GM23338 (cell line): ENCODE measurements at regions not wholly inside any gene's neighbourhood (a gene's known extent, or its start where the extent isn't known, plus 50 kb on each side); places are given as distances from the start of the nearest gene placed in this dataset.
A peak's percentile ranks its signal among the peaks of the same experiment; 100 is the strongest.

Experiments
- ATAC-seq: fragments of 200-7000 bp; cut with Tn5 transposase; 3 replicates; pipeline ENCODE4 v1.9.1; 2020
- DNase-seq: peaks from one replicate; pipeline ENCODE4 v3.0.0-alpha.2; 2015; ENCODE audit warnings: low spot score
- H2AFZ ChIP-seq: fragments of 200-600 bp; sonication (generic); 2 replicates; pipeline ENCODE4 v1.8.0; 2016; ENCODE audit warnings: antibody characterized with exemption, mild to moderate bottlenecking, moderate library complexity
- H3F3A ChIP-seq: fragments of 200-600 bp; sonication (generic); replicated peaks from 2 replicates; pipeline ENCODE4 v1.8.0; 2017; ENCODE audit warnings: antibody characterized with exemption, mixed run types, low read depth
- H3K27ac ChIP-seq: fragments of 200-600 bp; sonication (generic); 2 replicates; pipeline ENCODE4 v1.6.1; 2016; ENCODE audit warnings: low read depth
- H3K27me3 ChIP-seq: fragments of 200-600 bp; sonication (generic); 2 replicates; pipeline ENCODE4 v1.8.0; 2016; ENCODE audit warnings: mild to moderate bottlenecking, mixed run types, moderate library complexity; ENCODE audit not compliant: insufficient read depth
- H3K36me3 ChIP-seq: fragments of 200-600 bp; sonication (generic); 2 replicates; pipeline ENCODE4 v1.8.0; 2016; ENCODE audit warnings: mild to moderate bottlenecking; ENCODE audit not compliant: insufficient read depth
- H3K4me1 ChIP-seq: fragments of 200-600 bp; sonication (generic); 2 replicates; pipeline ENCODE4 v1.8.0; 2016; ENCODE audit warnings: mild to moderate bottlenecking, moderate library complexity; ENCODE audit not compliant: insufficient read depth
- H3K4me2 ChIP-seq: fragments of 200-600 bp; sonication (generic); 2 replicates; pipeline ENCODE4 v1.7.1; 2017; ENCODE audit warnings: mixed run types
- H3K4me3 ChIP-seq: fragments of 200-600 bp; sonication (generic); 2 replicates; pipeline ENCODE4 v1.6.1; 2016; ENCODE audit warnings: mixed run types
- H3K79me2 ChIP-seq: fragments of 200-600 bp; sonication (generic); replicated peaks from 2 replicates; pipeline ENCODE4 v1.8.0; 2017; ENCODE audit warnings: mild to moderate bottlenecking; ENCODE audit not compliant: insufficient read depth
- H3K9me2 ChIP-seq: fragments of 200-600 bp; sonication (generic); 2 replicates; pipeline ENCODE4 v1.8.0; 2017; ENCODE audit not compliant: insufficient read depth
- H4K20me1 ChIP-seq: fragments of 200-600 bp; sonication (generic); replicated peaks from 2 replicates; pipeline ENCODE4 v1.8.0; 2017; ENCODE audit warnings: mild to moderate bottlenecking; ENCODE audit not compliant: insufficient read depth
- H3K27ac Mint-ChIP-seq: 2 replicates; pipeline ENCODE4 v1.8.0; 2020; ENCODE audit warnings: inconsistent platforms, mild to moderate bottlenecking, moderate library complexity, mixed read lengths
- H3K27me3 Mint-ChIP-seq: 3 replicates; pipeline ENCODE4 v1.8.0; 2022; ENCODE audit warnings: low read depth, mild to moderate bottlenecking, moderate library complexity, mixed read lengths, inconsistent platforms; ENCODE audit not compliant: insufficient read depth, poor library complexity
- H3K36me3 Mint-ChIP-seq: 3 replicates; pipeline ENCODE4 v1.8.0; 2021; ENCODE audit warnings: low read depth, mild to moderate bottlenecking, inconsistent platforms, moderate library complexity, mixed read lengths
- H3K4me1 Mint-ChIP-seq: 3 replicates; pipeline ENCODE4 v1.8.0; 2020; ENCODE audit warnings: mild to moderate bottlenecking, inconsistent platforms, mixed read lengths
- H3K4me3 Mint-ChIP-seq: 3 replicates; pipeline ENCODE4 v1.8.0; 2021; ENCODE audit warnings: moderate library complexity, mild to moderate bottlenecking, inconsistent platforms, mixed read lengths
- H3K9me3 Mint-ChIP-seq: 3 replicates; pipeline ENCODE4 v1.8.0; 2020; ENCODE audit warnings: moderate library complexity, mild to moderate bottlenecking, inconsistent platforms, mixed read lengths
- EZH2 ChIP-seq: fragments of 200-600 bp; sonication (generic); IDR thresholded peaks from one replicate; pipeline ENCODE4 v1.8.0; 2017; ENCODE audit warnings: antibody characterized with exemption, mild to moderate bottlenecking, low read depth; ENCODE audit not compliant: unreplicated experiment
- JUNB ChIP-seq: IDR thresholded peaks from one replicate; pipeline ENCODE4 v1.6.1; 2016; ENCODE audit warnings: antibody characterized with exemption; ENCODE audit not compliant: unreplicated experiment
- NANOG ChIP-seq: IDR thresholded peaks from 2 replicates; pipeline ENCODE4 v1.6.1; 2016; ENCODE audit warnings: antibody characterized with exemption, borderline replicate concordance
- POLR2AphosphoS5 ChIP-seq: IDR thresholded peaks from 2 replicates; pipeline ENCODE4 v1.6.1; 2016; ENCODE audit warnings: antibody characterized with exemption, low read depth
- ZNF114 ChIP-seq: fragments of 250-450 bp; sonication (Bioruptor Pico); IDR thresholded peaks from 2 replicates; pipeline ENCODE4 v1.5.0; 2020; ENCODE audit warnings: mild to moderate bottlenecking, moderate library complexity
- ZNF331 ChIP-seq: fragments of 250-450 bp; sonication (Bioruptor Pico); IDR thresholded peaks from 2 replicates; pipeline ENCODE4 v1.5.0; 2020; ENCODE audit warnings: low read depth, mild to moderate bottlenecking, moderate library complexity
- TF ChIP-seq, protein P1 (sequence below): IDR thresholded peaks from 2 replicates; pipeline ENCODE4 v1.6.1; 2016; ENCODE audit warnings: antibody characterized with exemption
- TF ChIP-seq, protein P2 (sequence below), 2 experiments: fragments of 200-600 bp in 1 of 2; sonication (generic) in 1 of 2; conservative IDR thresholded peaks; 2 replicates each; pipeline versions ENCODE4 v1.5.1 to v1.6.1; 2016 to 2017; ENCODE audit warnings: antibody characterized with exemption in 2 of 2, low read depth in 2 of 2, mild to moderate bottlenecking in 2 of 2, moderate library complexity in 1 of 2

DNA sequence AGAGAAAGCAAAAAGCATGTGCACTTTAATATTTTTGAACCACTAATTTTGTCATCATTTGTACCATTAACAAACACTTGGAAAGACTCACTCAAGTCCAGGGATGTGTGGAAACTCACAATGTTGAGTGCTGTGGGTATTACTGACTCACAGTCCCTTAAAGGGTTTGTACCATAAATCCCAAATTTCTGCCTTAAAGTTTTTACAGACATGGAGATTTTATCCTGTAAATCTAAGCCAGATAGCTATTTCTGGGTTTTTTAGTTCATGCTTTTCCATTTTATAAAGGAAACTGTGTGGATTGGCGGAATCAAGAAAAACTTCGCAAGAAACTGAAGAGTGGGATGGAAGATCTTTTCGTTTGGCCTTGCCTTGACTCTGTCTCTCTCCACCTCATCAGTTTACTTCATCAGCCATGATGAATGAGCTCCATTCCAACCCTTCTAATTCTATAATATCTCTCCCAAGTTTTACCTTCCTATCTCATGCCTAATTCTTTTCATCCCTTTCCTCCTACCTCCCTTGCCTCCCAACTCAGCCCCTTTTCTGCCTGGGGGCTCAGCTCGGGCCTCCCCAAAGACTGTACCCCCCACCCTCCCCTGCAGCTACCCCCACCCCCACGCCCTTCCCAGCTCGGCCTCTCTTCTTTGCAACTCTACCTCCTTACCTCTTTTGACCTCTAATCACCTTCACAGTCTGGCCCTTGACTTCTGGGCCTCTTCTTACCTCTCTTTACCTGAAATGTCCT is 218.5 kb upstream of the MKLN1 start:
- Mint-ChIP-seq H3K27me3 (peaks cover 18% of the 10 kb centered on the region), H3K27ac (peak overlapping the region; percentile 96)

DNA sequence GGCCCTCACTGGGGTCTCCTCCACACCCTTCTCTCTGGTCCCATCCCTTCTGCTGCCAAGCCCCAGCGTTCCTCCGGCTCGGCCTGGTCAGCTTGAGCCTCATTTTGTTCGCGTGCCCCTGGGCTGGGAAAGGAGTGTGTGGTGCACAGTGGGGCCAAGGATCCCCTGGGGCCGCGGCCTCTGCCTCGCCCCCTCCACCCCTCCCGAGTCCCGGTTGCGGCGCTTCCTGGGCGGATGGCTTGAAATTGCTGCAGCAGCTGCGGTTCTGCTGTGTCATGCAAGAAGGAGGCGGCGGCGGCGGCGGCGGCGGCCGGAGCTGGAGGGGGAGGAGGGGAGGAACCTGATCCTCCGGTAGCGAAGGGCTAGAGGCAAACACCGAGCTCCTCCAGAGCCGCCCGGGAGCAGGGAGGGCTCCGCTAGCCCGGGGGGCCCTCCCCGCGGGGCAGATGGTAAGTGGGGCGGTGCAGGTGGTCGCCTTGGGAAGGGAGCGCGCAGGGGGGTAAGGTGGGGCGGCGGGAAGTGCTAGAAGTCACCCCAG is 217.8 kb upstream of the MKLN1 start:
- DNase-seq = peak; percentile 89
- H3K9me2 ChIP-seq = no peaks in the 10 kb centered on the region
- no peaks in the 10 kb centered on the region for H3F3A ChIP-seq
- H3K9me3 Mint-ChIP-seq = no peaks in the 10 kb centered on the region; the same call in 2 of the 3 replicates
- peaks cover 18% of the 10 kb centered on the region for H3K27me3 Mint-ChIP-seq
- peak overlapping the region; percentile 96 for H3K27ac Mint-ChIP-seq
- ATAC-seq = peak; percentile 59
- peak overlapping the region; percentile 94 for H2AFZ ChIP-seq
- H3K36me3 Mint-ChIP-seq = peaks cover 6% of the 10 kb centered on the region; the same call in 1 of the 3 replicates
- H3K4me2 ChIP-seq = peak overlapping the region; percentile 99
- no peaks in the 10 kb centered on the region for H3K36me3 ChIP-seq
- peak overlapping the region; percentile 91 for H3K27ac ChIP-seq
- H3K4me1 ChIP-seq = peaks cover 33% of the 10 kb centered on the region
- H3K79me2 ChIP-seq = peaks cover 20% of the 10 kb centered on the region
- peak overlapping the region; percentile 87 for H3K4me3 ChIP-seq
- H3K27me3 ChIP-seq = peaks cover 13% of the 10 kb centered on the region
- H3K4me3 Mint-ChIP-seq = peak overlapping the region; percentile 91
- H4K20me1 ChIP-seq = 0 out of 2 replicates have a peak, but pooled peaks cover 3% of the 10 kb centered on the region
- H3K4me1 Mint-ChIP-seq = peaks cover 40% of the 10 kb centered on the region
- TF ChIP-seq JUNB = no peak
- peak; percentile 44 for TF ChIP-seq POLR2AphosphoS5
- TF ChIP-seq, protein P1, sequence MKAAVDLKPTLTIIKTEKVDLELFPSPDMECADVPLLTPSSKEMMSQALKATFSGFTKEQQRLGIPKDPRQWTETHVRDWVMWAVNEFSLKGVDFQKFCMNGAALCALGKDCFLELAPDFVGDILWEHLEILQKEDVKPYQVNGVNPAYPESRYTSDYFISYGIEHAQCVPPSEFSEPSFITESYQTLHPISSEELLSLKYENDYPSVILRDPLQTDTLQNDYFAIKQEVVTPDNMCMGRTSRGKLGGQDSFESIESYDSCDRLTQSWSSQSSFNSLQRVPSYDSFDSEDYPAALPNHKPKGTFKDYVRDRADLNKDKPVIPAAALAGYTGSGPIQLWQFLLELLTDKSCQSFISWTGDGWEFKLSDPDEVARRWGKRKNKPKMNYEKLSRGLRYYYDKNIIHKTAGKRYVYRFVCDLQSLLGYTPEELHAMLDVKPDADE = 0 out of 2 replicates have a peak, but pooled peaks have one; percentile 23

More for the DNA sequence above, 218.5 kb upstream of the MKLN1 start:
- no peaks in the 10 kb centered on the region for H3K9me2 ChIP-seq
- H3K4me3 ChIP-seq = peak overlapping the region; percentile 87
- H3K4me1 ChIP-seq = peaks cover 34% of the 10 kb centered on the region
- H3K4me3 Mint-ChIP-seq = peak overlapping the region; percentile 91
- ATAC-seq = no peak
- peak overlapping the region; percentile 94 for H2AFZ ChIP-seq
- peaks cover 7% of the 10 kb centered on the region; the same call in 1 of the 3 replicates for H3K36me3 Mint-ChIP-seq
- no peaks in the 10 kb centered on the region; the same call in 2 of the 3 replicates for H3K9me3 Mint-ChIP-seq
- H3K79me2 ChIP-seq = peaks cover 26% of the 10 kb centered on the region
- H3K27ac ChIP-seq = peak overlapping the region; percentile 91
- peak overlapping the region; percentile 99 for H3K4me2 ChIP-seq
- no peaks in the 10 kb centered on the region for H3K36me3 ChIP-seq
- peaks cover 46% of the 10 kb centered on the region for H3K4me1 Mint-ChIP-seq
- DNase-seq = no peak
- TF ChIP-seq ZNF331 (CRISPR knock-in tag) = no peak
- TF ChIP-seq, protein P2, sequence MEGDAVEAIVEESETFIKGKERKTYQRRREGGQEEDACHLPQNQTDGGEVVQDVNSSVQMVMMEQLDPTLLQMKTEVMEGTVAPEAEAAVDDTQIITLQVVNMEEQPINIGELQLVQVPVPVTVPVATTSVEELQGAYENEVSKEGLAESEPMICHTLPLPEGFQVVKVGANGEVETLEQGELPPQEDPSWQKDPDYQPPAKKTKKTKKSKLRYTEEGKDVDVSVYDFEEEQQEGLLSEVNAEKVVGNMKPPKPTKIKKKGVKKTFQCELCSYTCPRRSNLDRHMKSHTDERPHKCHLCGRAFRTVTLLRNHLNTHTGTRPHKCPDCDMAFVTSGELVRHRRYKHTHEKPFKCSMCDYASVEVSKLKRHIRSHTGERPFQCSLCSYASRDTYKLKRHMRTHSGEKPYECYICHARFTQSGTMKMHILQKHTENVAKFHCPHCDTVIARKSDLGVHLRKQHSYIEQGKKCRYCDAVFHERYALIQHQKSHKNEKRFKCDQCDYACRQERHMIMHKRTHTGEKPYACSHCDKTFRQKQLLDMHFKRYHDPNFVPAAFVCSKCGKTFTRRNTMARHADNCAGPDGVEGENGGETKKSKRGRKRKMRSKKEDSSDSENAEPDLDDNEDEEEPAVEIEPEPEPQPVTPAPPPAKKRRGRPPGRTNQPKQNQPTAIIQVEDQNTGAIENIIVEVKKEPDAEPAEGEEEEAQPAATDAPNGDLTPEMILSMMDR (conservative IDR thresholded peaks at IDR 0.05; ENCODE audit: low read depth in 2 of 2) = no peak
- TF ChIP-seq POLR2AphosphoS5 = no peak
- no peak for TF ChIP-seq EZH2
- TF ChIP-seq, protein P1 = no peak
- TF ChIP-seq NANOG = no peak
- no peak for TF ChIP-seq ZNF114 (CRISPR knock-in tag)
- TF ChIP-seq JUNB = no peak
- peaks cover 13% of the 10 kb centered on the region for H3K27me3 ChIP-seq
- 0 out of 2 replicates have a peak, but pooled peaks cover 8% of the 10 kb centered on the region for H4K20me1 ChIP-seq
- H3F3A ChIP-seq = no peaks in the 10 kb centered on the region
